H1 (cell line): ENCODE measurements at regions not wholly inside any gene's neighbourhood (a gene's known extent, or its start where the extent isn't known, plus 50 kb on each side); places are given as distances from the start of the nearest gene placed in this dataset.

ENCODE experiments used
- CTCF ChIA-PET: fragments of 300-600 bp; sonication (Branson Sonifier 250); formaldehyde crosslinking; loops from one replicate; lab custom pipeline; 2021; ENCODE audit not compliant: partially characterized antibody; lab: Charles Lee
- POLR2A ChIA-PET: fragments of 300-600 bp; sonication (Branson Sonifier 250); formaldehyde crosslinking; loops from one replicate; lab custom pipeline; 2021; ENCODE audit warnings: inconsistent platforms; ENCODE audit not compliant: partially characterized antibody; lab: Charles Lee
- DNase-seq, 2 experiments: peaks; one replicate each; pipeline versions ENCODE4 v3.0.0 to v3.0.0-alpha.2; 2010 to 2022; ENCODE audit warnings: low spot score in 2 of 2, low read depth in 1 of 2, mixed read lengths in 1 of 2
- FAIRE-seq: peaks from 2 replicates; lab custom pipeline; 2011; peaks lifted over from hg19 to GRCh38; lab: Jason Lieb, UNC
- H2AFZ ChIP-seq: 2 replicates; pipeline ENCODE4 v1.8.1; 2012; ENCODE audit warnings: low read length, inconsistent platforms
- H2AK5ac ChIP-seq: 2 replicates; pipeline ENCODE4 v1.6.1; 2013; ENCODE audit warnings: low read depth, low read length
- H2BK120ac ChIP-seq: replicated peaks from 2 replicates; pipeline ENCODE3; 2013; ENCODE audit warnings: low read depth, low read length, inconsistent platforms
- H2BK12ac ChIP-seq: 2 replicates; pipeline ENCODE4 v1.6.1; 2013; ENCODE audit warnings: low read depth, low read length
- H2BK15ac ChIP-seq: 2 replicates; pipeline ENCODE4 v1.6.1; 2013; ENCODE audit warnings: low read length
- H2BK20ac ChIP-seq: 2 replicates; pipeline ENCODE4 v1.6.1; 2013; ENCODE audit warnings: low read length
- H2BK5ac ChIP-seq: 2 replicates; pipeline ENCODE4 v1.6.1; 2013; ENCODE audit warnings: low read depth, low read length
- H3K14ac ChIP-seq: 2 replicates; pipeline ENCODE4 v1.6.1; 2013; ENCODE audit warnings: inconsistent platforms; ENCODE audit not compliant: insufficient read length
- H3K18ac ChIP-seq: 2 replicates; pipeline ENCODE4 v1.6.1; 2013; ENCODE audit warnings: low read length; ENCODE audit errors: extremely low read depth
- H3K23ac ChIP-seq: 2 replicates; pipeline ENCODE4 v1.6.1; 2013; ENCODE audit warnings: inconsistent platforms; ENCODE audit not compliant: insufficient read length
- H3K23me2 ChIP-seq: 2 replicates; pipeline ENCODE4 v1.6.1; 2013; ENCODE audit warnings: low read depth, low read length
- H3K27ac ChIP-seq: 2 replicates; pipeline ENCODE4 v1.6.1; 2011; ENCODE audit warnings: low read depth, low read length, inconsistent platforms
- H3K27me3 ChIP-seq, 4 experiments: replicated peaks in 1 of 4; 1 replicate in 1 of 4; 2 replicates in 3 of 4; pipeline versions ENCODE4 v1.6.1 to v1.8.1; 2011 to 2013; ENCODE audit warnings: low read length in 3 of 4, mild to moderate bottlenecking in 3 of 4, inconsistent platforms in 2 of 4, mixed read lengths in 2 of 4, moderate library complexity in 1 of 4; ENCODE audit not compliant: control insufficient read depth in 3 of 4, insufficient read depth in 3 of 4; ENCODE audit errors: extremely low read depth in 1 of 4
- H3K36me3 ChIP-seq, 4 experiments: 2 replicates each; pipeline versions ENCODE4 v1.6.1 to v1.8.1; 2011 to 2013; ENCODE audit warnings: mild to moderate bottlenecking in 4 of 4, low read length in 3 of 4, moderate library complexity in 2 of 4, control low read depth in 1 of 4, inconsistent platforms in 1 of 4; ENCODE audit not compliant: insufficient read depth in 4 of 4, control insufficient read depth in 2 of 4
- H3K4ac ChIP-seq: replicated peaks from 2 replicates; pipeline ENCODE3; 2013; ENCODE audit warnings: low read length, low read depth, mixed read lengths, inconsistent platforms; ENCODE audit not compliant: insufficient read length
- H3K4me1 ChIP-seq, 4 experiments: replicated peaks in 1 of 4; 1 replicate in 1 of 4; 2 replicates in 3 of 4; pipeline versions ENCODE4 v1.6.1 to v1.8.1; 2011 to 2013; ENCODE audit warnings: low read length in 3 of 4, inconsistent platforms in 2 of 4, mixed read lengths in 1 of 4; ENCODE audit not compliant: insufficient read depth in 4 of 4, control insufficient read depth in 3 of 4
- H3K4me2 ChIP-seq, 2 experiments: 2 replicates each; pipeline versions ENCODE4 v1.6.1 to v1.8.1; 2011 to 2013; ENCODE audit warnings: low read depth in 2 of 2, low read length in 2 of 2, control low read depth in 1 of 2, inconsistent platforms in 1 of 2, mild to moderate bottlenecking in 1 of 2; ENCODE audit not compliant: insufficient read depth in 1 of 2
- H3K4me3 ChIP-seq, 4 experiments: fragments of 200-600, 300-600 bp in 1 of 4; sonication (generic), shearing (Covaris generic), sonication (Bioruptor Twin) in 1 of 4; 2 replicates each; pipeline versions ENCODE4 v1.5.1 to v1.8.1; 2011 to 2016; ENCODE audit warnings: low read length in 4 of 4, low read depth in 3 of 4, control low read depth in 2 of 4, inconsistent platforms in 2 of 4, mild to moderate bottlenecking in 2 of 4, mixed read lengths in 1 of 4, moderate library complexity in 1 of 4; ENCODE audit not compliant: insufficient read depth in 2 of 4; ENCODE audit errors: extremely low read depth in 1 of 4
- H3K56ac ChIP-seq: replicated peaks from 2 replicates; pipeline ENCODE3; 2013; ENCODE audit warnings: low read depth, mild to moderate bottlenecking, mixed read lengths, low read length, inconsistent platforms; ENCODE audit not compliant: insufficient read length
- H3K79me1 ChIP-seq: 2 replicates; pipeline ENCODE4 v1.6.1; 2013; ENCODE audit warnings: low read depth, low read length, control low read depth
- H3K79me2 ChIP-seq, 2 experiments: 2 replicates each; pipeline versions ENCODE4 v1.6.1 to v1.8.1; 2012 to 2013; ENCODE audit warnings: low read length in 2 of 2, mild to moderate bottlenecking in 2 of 2, inconsistent platforms in 1 of 2; ENCODE audit not compliant: insufficient read depth in 2 of 2, control insufficient read depth in 1 of 2
- H3K9ac ChIP-seq, 4 experiments: replicated peaks in 1 of 4; 1 replicate in 1 of 4; 2 replicates in 3 of 4; pipeline versions ENCODE4 v1.6.1 to v1.8.1; 2011 to 2013; ENCODE audit warnings: low read depth in 3 of 4, low read length in 3 of 4, control low read depth in 2 of 4, mild to moderate bottlenecking in 2 of 4, moderate library complexity in 2 of 4, inconsistent platforms in 1 of 4; ENCODE audit errors: extremely low read depth in 1 of 4
- H3K9me3 ChIP-seq, 2 experiments: 2 replicates each; pipeline versions ENCODE4 v1.6.1 to v1.8.1; 2012 to 2013; ENCODE audit warnings: mild to moderate bottlenecking in 2 of 2, moderate library complexity in 2 of 2, control low read depth in 1 of 2, inconsistent platforms in 1 of 2, low read depth in 1 of 2, low read length in 1 of 2, mixed read lengths in 1 of 2; ENCODE audit not compliant: insufficient read depth in 2 of 2
- H4K20me1 ChIP-seq, 2 experiments: replicated peaks in 1 of 2; 2 replicates each; pipeline versions ENCODE3 to v1.8.1; 2011 to 2013; ENCODE audit warnings: inconsistent platforms in 2 of 2, low read length in 2 of 2, mild to moderate bottlenecking in 1 of 2; ENCODE audit not compliant: insufficient read depth in 2 of 2, control insufficient read depth in 1 of 2
- H4K5ac ChIP-seq: 2 replicates; pipeline ENCODE4 v1.6.1; 2013; ENCODE audit warnings: low read length, low read depth, mixed read lengths, inconsistent platforms; ENCODE audit not compliant: insufficient read length
- H4K8ac ChIP-seq: 2 replicates; pipeline ENCODE4 v1.8.0; 2013; ENCODE audit warnings: mild to moderate bottlenecking, moderate library complexity, low read length, inconsistent platforms; ENCODE audit not compliant: insufficient read depth; ENCODE audit errors: extremely low read depth
- H4K91ac ChIP-seq: replicated peaks from 2 replicates; pipeline ENCODE3; 2013; ENCODE audit warnings: low read length, mixed read lengths, inconsistent platforms; ENCODE audit not compliant: insufficient read length
- GABPA ChIP-seq: IDR thresholded peaks from 2 replicates; pipeline ENCODE4 v1.6.1; 2011; ENCODE audit warnings: mild to moderate bottlenecking, low read length, moderate library complexity, borderline replicate concordance; ENCODE audit not compliant: insufficient read depth
- WGBS, 2 experiments: shearing (Covaris generic) in 1 of 2; methylation state at CpG; one replicate each; pipeline versions ENCODE4 v1.1.6 to v1.1.7; 2013 to 2015; ENCODE audit warnings: low lambda C conversion rate in 2 of 2, mixed read lengths in 2 of 2, inconsistent platforms in 1 of 2, low coverage in 1 of 2, missing lambda C conversion rate in 1 of 2; ENCODE audit not compliant: insufficient replicate concordance in 2 of 2, insufficient coverage in 1 of 2, insufficient read length in 1 of 2; ENCODE audit errors: extremely low coverage in 1 of 2, missing lambda C conversion rate in 1 of 2; 5-methylcytosine and 5-hydroxymethylcytosine counted together

DNA sequence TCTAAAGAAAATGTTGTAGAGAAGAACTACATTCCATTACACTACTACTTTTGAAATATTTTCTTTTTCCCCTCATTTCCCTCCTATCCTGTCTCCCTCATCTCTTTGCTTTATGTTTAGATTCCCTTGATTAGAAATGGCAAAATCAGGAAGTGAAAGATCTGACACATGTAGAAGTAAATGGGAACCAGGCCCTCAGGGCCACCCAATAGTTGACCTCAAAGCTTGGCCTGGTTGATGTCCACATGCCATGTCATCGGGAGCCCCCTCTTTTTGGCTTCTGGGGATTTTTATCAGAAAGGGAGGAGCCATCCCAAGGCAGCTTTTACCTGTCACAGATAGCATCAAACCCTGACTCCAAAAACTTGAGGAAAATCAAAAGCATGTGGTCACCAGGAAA lies 168.3 kb upstream of the ECI2 start:
- Histone ChIP-seq H2AFZ (no peak overlapping the region), H3K56ac (no peak overlapping the region), H3K18ac (no peak overlapping the region), H3K23ac (no peak overlapping the region), H3K36me3 (no peaks in the 10 kb centered on the region), H3K27me3 (no peaks in the 10 kb centered on the region), H3K9ac (no peak overlapping the region), H2BK15ac (no peak overlapping the region), H4K91ac (no peak overlapping the region), H2BK20ac (no peak overlapping the region), H3K79me1 (no peaks in the 10 kb centered on the region), H3K4me2 (no peak overlapping the region), H2BK5ac (no peak overlapping the region), H3K14ac (no peak overlapping the region), H3K4me1 (no peaks in the 10 kb centered on the region), H3K23me2 (no peaks in the 10 kb centered on the region; the same call in 1 of the 2 replicates), H2AK5ac (no peak overlapping the region), H3K9me3 (no peaks in the 10 kb centered on the region), H3K4ac (no peak overlapping the region), H3K4me3 (no peak overlapping the region), H4K8ac (no peak overlapping the region), H2BK120ac (no peak overlapping the region), H3K79me2 (no peaks in the 10 kb centered on the region), H4K5ac (no peak overlapping the region), H4K20me1 (no peaks in the 10 kb centered on the region), H3K27ac (no peak overlapping the region), H2BK12ac (no peak overlapping the region)
- no peak for DNase-seq
- WGBS, 2 experiments, result 100% methylated on average over 1 of the region's 1 CpG; no CpG with 5 or more reads in 1 of the 2 experiments
- no peak for TF ChIP-seq GABPA
- ChIA-PET POLR2A (no interaction called here), CTCF (no interaction called here)
- FAIRE-seq, result no peak
